HG03378 (cell line): ENCODE measurements at regions not wholly inside any gene's neighbourhood (a gene's known extent, or its start where the extent isn't known, plus 50 kb on each side); places are given as distances from the start of the nearest gene placed in this dataset.
"Not testable (repeated sequence)": the region's sequence is repeated elsewhere in the genome, so short reads cannot be mapped to it uniquely, and the experiment has no call there.

Source experiments
- ATAC-seq: cut with Tn5 transposase; IDR thresholded peaks from one replicate; pipeline ENCODE4 v1.9.1; 2021; ENCODE audit warnings: mild to moderate bottlenecking, moderate library complexity; ENCODE audit not compliant: unreplicated experiment

DNA sequence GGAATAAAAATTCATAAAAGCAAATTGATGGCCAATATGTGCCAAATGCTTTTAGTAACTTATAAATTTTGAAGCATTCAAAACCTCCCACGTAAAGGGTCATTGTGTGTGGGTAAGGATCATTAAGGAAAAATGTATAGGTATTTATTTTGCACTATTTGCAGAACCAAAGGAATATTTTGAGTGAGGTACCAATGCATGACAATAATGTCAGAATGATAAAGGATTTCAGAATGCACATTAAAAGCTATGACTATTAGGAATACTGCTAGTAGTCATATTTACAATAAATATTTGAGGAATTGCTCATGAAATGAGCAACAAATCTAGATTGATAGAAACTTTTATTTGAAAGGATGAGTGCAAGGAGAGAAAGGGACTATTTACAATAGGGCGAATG lies 932.8 kb downstream of the SLC6A15 start:
- no peak for ATAC-seq

DNA sequence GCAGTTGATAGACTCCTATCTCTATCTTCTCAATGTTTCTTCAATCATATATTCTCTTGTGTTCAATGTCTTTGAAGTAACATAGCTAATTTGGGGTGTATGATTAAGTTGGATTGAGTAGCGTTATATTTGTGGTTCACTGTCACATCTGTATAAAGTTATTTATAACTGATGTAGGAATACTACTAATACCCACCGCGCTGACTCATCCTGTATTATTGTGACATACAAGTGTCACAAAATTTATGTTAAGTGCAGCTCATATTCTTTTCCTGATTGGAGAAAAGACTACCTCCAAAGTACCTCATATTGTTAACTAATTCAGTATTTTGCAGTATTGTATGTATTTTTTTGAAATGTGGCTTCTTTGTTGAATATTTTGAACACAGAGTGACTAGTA lies 940.8 kb downstream of the SLC6A15 start:
- no peak for ATAC-seq

DNA sequence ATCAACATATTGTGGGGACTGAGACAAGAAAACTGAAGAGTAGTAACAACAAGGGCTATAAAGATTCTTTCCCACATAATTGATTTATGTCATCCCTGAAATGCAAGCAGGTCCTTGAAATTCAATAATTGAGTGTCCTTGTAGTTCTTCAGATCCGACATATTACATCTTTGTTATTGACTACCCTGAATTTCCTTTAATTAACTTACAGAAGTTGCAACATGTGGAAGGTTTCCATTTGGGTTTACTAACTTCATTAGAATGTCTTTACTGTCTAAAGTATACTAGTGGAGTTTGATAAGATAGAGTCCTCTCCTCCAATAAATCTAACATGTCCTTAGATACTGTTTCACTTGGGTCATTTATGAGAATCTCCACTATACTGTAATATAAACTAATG lies 951.8 kb downstream of the SLC6A15 start:
- no peak for ATAC-seq

DNA sequence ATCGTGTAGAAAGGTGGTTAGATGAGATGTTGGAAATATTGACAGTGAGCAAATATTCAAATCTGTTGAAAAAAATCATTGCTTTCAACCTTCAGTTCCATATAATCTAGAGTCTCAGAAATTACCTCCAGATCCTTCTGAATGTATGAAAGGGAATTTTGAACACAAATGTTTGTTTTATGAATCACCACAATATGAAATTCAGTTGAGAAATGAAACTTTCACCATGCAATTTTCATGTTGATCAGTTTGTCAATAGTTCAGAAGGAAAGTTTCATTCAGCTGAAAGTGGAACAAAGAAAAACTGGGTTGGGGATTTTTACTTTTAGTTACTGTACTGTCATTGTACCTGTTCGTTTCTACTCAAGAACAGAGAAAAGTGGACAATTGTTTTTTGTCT lies 953.6 kb downstream of the SLC6A15 start:
- ATAC-seq: no peak

DNA sequence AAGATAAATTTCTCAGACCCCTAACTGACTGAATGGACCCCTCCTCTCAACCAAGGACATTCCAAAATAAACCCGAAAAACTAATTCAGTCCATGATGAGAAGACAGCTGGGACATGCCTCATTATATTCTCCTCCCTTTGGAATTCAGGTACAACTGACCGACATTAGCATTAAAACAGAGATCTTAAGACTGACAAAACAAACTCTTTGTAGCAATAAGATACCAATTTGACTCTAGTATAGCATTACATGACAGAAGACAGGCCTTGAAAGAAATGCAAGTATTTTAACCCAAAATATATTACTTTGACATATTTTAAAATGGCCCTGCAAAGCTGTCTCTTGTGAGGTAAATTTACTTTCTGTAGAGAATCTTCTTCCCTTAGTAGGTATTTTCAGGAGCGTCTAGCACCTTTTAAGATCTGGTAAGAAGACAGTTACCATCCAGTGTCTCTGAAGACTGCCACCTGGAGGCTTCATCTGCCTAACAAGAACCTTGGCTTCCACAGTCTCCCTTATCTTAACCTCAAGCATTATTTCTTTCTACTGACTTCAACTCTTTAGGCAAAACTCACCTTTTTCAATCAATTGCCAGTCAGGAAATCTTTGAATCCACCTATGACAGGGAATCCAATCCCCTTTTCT lies 957.5 kb downstream of the SLC6A15 start:
- no peak for ATAC-seq

DNA sequence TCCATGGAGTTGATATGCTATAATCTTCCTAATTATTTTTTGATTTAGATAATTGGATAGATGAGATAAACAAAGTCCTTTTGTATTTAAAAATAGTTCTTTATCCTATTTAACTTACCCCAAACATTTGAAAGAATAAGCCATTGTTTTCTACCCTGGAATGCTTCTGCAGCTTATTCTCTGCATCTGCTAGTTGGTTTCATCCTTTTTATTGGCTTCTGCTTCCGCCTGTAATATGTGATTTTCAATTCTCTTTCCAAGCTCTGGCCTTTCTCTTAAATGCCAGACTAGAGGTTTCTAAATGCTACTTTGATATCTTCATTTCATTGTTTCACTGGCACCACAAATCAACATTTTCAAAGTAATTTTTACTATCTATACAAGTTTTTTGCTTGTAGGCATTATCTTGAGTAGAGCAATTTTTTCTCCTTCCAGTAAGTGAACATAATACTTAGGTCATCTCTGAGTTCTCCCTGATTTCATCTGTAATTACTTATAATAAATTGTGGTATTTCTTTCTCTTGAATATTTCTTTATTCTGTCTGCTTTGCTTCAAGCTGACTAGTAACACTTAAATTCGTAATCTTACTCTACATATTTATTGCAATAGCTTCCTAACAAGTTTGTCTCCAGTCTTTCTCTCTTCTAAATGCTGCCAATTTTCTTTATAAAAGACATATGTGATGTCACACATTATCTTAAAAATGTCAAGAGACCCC lies 958.4 kb downstream of the SLC6A15 start:
- no peak for ATAC-seq

DNA sequence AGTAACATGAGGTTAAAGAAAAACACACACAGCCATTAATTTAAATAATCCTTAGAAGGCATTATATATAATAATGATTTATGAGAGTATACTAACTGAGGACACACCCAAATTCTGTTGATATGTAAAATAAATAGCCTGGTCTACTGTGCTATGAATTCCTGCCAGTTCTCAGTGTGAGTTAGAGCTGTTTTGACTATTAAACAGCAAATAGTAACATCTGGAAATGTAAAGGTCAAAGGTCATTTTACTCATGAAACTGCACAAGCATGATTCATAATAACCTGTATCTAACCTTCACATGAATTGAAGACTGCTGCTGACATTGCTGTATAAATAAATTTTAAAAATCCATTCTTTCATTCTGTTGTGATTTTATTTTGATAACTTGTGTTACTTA lies 966.7 kb downstream of the SLC6A15 start:
- ATAC-seq: no peak

DNA sequence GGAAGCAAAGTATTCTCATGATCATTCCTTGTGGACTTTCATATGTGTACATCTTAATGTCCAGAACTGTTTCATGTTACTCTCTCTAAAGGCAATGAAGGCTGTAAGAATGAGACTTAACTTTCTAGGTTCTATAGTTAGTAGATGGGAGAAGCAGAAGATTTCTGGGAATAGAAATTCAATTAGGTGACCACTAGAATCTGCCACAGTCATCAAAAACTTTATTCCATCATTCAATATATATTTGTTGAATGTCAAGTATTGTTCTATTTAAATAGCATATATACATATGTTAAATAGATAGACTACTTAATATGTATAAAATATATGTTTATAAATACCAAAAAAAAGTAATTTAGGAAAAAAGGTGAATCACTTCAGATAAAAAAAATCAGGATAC lies 972.9 kb downstream of the SLC6A15 start:
- no peak for ATAC-seq

DNA sequence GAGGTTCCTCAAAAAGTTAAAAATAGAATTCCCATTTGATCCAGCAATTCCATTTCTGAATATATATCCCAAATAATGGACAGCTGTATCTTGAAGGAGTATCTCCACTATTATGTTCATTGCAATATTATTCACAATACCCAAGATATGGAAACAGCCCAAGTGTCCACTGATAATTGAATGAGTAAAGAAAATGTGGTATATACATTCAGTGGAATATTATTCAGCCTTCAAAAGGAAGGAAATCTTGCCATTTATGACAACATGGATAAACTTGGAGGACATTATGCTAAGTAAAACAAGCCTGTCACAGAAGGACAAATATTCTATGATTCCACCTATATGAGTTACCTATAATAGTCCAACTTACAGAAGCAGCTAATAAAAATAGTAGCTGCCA lies 979.0 kb downstream of the SLC6A15 start:
- ATAC-seq: no peak

DNA sequence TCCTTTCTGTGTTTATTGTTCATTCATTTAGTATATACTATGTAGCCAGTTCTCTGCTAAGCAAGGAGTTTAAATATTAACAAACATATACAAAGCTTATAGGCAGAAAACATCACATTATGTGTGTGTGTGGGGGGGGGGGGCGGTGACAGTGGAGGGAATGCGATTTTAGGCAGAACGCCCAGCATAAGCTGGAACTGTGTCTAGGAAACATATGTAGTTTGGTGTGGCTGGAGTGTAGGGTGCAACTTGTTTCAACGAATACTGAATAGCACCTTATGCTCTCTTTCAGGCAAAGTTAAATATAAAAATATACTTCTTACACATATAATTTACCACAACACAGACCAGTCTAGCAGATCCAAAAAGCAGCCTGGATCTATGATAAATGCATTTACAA lies 980.6 kb downstream of the SLC6A15 start:
- no peak for ATAC-seq

DNA sequence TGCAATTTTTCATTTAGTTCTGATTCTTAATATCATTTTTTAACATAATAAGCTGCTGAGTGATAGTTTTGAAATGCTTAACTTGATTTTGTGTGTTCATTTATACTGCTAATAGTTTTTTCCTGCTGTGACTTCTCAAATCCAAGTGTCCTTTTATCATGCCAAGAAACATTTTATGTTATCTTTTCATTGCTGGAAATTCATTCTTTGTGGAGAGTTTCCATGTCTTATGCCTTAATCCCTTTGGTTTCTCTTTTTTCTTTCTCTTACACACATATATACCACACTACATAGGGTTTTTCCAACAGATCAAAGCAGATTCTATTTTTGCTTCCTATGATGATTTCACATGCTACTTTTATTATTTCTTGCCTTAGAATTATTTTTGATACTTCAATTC lies 981.1 kb downstream of the SLC6A15 start:
- no peak for ATAC-seq

DNA sequence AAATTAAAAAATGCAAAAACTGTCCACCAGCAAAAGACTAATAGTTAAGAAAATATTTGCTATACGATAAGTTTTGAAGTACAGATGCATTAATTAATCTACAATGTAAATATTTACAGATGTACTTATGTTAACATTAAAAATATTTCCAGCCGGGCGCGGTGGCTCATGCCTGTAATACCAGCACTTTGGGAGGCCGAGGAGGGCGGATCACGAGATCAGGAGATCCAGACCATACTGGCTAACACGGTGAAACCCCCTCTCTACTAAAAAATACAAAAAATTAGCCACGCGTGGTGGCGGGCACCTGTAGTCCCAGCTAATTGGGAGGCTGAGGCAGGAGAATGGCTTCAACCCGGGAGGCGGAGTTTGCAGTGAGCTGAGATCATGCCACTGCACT lies 982.8 kb downstream of the SLC6A15 start:
- ATAC-seq: not testable (repeated sequence)

DNA sequence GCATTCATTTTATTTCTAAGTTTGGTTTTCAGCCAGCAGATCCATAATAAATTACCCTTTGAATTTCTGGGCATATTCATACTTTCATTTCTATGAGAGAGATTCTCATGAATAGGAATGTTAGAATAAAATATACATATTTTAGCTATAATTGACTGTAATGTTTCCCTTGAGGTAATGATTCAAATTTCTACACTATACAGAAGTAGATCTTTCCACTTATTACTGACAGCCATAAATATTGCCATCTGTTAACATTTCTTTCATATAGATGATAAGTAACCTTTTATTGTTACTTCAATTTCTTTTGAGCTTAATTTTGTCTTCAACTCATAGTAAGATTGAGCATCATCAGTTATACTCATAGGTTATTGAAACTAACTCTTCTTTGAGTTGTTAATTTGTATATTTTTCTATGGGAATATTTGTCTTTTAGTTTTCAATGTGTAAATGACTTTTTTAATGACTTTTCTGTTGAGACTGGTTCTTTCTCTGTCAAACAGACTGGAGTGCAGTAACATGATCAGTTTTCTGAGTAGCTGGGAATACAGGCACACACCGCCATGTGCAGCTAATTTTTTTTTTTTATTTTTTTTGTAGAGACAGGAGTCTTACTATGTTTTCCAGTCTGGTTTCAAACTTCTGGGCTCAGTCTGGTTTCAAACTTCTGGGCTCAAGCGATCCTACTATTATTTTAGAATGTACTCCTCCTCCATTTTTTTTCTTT lies 991.6 kb downstream of the SLC6A15 start:
- no peak for ATAC-seq

DNA sequence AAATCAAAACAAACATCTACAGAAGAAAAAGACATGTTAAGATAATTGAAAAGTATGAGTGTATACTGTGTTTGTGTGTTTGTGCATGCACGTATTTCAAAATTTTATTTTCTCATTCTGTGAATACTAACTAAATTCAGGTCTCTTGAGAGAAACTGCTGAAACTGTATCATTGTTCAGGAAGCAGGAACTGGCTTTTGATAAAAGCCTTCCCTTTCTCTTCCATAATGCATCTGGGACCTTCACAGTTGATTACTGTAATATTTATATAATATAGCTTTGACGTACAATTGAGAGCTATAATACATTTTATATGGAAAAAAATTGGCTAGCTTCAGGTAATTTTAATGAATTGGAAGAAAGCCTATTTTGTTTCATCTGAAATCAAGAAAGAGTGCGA lies 993.5 kb downstream of the SLC6A15 start:
- ATAC-seq: no peak

DNA sequence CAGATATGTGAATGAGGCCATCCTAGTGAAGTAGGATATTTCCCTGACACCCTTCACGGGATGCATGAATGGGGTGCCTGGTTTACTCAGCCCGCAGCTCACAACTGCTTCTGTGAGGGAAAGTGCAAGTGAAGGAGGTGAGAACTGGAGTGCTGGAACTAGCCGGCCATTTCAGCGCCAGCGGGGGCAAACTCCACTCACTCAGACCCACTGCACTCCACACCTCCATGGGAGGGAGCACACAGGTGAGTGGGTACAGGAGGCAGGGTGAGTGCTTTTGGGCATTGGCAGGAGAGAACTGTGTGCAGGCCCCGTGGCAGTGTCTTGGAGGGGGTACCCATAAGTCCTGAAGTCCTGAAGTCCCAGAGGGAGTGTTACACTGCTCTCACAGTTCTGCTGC lies 1008.4 kb downstream of the SLC6A15 start:
- ATAC-seq: no peak

DNA sequence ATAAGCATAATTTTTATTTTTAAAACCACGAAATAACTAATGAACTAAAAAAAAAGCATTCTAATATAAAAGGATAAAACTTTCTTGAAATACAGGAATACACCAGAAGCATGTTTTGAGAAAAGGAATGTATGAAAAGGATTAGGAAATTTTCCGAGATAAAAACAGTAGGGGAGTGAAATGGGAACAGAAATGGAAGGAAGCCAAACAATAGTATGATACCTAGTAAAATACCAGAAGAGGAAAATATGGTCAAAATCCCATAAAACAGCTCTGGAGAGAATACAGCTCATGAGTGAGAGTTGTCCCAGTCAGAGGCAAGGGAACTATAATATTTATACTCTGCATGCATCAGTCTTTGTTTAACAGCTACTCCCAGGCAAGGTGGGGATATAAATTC lies 1016.2 kb downstream of the SLC6A15 start:
- ATAC-seq: no peak

DNA sequence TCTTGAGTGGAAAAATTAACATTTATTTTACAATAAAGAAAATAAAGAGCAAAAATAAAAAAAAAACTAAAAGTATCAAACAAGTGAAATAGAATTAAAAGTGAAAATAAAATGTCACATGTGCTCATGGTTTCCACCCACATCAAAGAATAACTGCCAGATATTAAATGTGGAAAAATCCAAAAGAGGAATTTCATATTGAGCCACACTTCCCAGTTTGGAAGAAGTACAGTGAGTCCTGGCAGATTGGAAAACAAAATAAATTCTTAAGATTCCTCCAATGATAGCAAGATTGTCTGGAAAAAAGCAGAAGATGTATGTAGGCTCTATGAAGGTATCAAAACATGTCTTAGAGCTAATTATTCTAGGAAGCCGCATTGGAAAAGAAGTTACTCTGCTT lies 1019.5 kb downstream of the SLC6A15 start:
- ATAC-seq: no peak

DNA sequence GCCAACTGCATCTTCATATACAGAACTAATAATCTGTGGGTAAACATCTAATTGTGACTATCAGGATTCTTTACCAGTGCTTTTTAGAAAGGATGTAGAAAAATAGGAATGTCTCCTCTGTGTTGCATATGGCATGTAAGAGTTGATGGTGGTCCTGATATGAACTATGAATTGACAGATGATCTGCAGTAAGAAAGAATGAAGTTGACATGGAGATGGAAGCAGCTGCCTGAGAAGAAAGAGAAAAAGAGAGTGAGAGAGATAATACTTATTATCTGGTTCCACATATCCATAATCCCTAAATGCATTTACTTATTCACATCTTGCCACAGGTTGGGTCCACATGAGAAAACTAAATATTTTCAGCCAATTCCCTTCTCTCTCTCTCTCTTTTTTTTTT lies 1022.9 kb downstream of the SLC6A15 start:
- ATAC-seq: no peak

DNA sequence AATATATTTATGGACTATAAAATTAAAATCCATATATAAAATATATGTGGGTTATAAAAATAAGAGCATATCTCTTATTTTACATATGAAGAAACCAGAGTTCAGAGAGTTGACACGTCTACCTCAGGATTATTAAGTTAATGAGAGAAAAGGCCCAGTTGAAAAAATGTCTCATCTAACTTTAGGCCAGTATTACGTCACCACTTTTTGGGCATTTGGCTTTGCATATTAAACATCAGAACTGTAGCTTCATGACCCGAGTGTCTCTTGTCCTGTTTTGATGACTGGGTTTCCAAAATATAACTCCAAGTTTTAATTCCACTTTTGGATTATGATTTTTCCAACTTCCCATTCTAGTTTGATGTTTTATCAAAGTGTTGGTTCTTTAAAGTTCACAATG lies 1026.1 kb downstream of the SLC6A15 start:
- no peak for ATAC-seq

DNA sequence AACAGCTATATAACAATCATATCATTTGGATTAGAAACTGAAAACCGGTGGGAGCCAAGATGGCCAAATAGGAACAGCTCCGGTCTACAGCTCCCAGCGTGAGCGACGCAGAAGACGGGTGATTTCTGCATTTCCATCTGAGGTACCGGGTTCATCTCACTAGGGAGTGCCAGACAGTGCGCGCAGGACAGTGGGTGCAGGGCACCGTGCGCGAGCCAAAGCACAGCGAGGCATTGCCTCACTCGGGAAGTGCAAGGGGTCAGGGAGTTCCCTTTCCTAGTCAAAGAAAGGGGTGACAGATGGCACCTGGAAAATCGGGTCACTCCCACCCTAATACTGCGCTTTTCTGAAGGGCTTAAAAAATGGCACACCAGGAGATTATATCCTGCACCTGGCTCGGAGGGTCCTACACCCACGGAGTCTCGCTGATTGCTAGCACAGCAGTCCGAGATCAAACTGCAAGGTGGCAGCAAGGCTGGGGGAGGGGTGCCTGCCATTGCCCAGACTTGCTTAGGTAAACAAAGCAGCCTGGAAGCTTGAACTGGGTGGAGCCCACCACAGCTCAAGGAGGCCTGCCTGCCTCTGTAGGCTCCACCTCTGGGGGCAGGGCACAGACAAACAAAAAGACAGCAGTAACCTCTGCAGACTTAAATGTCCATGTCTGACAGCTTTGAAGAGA lies 1041.5 kb downstream of the SLC6A15 start:
- not testable (repeated sequence) for ATAC-seq

DNA sequence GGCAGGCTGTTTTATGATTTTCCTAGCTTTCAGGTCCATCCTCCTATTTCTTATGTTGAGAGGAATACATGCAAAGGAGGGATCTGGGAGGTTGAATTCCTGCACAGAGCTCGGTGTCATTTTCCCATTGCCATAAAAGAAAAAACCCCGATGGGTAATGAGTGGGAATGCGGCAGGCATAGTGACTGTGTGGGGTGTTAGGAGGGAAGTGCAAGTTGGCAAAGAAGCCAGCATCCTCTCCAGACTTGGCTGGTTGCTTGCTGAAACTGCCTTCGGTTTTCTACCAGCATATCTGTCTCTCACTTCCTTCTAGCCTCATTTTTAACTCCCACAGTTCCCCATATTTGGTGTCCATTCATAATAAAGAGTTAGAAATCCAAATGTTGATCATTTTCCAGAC lies 1046.1 kb downstream of the SLC6A15 start:
- no peak for ATAC-seq

DNA sequence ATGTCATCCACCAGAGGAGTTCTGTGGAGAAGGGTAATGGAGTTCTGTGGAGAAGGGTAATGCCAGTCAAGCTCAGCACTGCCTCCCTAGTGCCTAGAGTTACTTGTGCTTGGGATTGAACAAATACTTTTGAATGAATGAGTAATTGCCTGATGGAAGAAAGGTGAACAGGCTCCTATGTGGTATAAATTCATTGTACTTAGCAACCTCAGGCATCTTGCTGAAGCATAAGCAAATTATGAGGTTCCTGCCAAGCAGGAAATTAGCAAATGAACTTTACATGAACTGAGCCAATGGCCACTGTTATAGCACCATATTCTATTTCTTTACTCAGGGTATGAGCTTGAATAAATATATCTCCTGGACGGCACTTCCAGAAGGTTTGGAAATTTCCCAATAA lies 1047.2 kb downstream of the SLC6A15 start:
- no peak for ATAC-seq
